ENCODE measurements at regions not wholly inside any gene's neighbourhood (a gene's known extent, or its start where the extent isn't known, plus 50 kb on each side); places are given as distances from the start of the nearest gene placed in this dataset.
"Not testable (repeated sequence)": the region's sequence is repeated elsewhere in the genome, so short reads cannot be mapped to it uniquely, and the experiment has no call there.

GRCh38 chr3:195669310-195669709 is 51.5 kb upstream of the MUC20 start:
- H3K4me3 ChIP-seq (replicated peaks in 1 of 2; ENCODE audit: low read depth in 2 of 2, low read length in 2 of 2); DNase-seq (ENCODE audit: low read depth in 2 of 2): not testable (repeated sequence)

DNA sequence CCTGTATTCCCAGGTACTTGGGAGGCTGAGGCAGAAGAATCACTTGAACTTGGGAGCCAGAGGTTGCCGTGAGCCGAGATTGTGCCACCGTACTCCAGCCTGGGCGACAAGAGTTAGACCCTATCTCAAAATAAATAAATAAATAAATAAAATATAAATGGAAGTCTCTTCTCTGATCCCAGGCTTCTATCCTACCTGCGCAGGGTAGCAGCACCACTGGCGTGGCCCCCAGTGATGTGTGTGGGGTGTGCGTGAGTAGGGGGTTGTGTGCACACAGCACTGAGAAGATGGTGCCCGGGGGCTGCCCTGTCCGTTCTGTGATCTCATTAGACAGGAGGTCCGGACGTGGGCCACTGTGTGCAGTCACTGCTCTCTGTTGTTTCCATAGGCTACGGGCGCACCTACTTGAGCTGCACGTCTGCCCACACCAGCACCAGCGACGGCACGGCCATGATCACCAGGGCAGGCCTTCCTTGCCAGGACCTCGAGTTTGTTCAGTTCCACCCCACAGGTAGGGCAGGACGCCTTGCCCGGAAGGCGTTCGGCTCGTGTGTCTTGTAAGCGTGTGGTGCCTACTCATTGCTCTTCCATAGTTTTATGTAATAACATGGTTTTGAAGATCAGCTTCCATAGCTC is 52.5 kb upstream of the MUC20 start:
- H3K4me3 ChIP-seq (replicated peaks in 1 of 2; ENCODE audit: low read depth in 2 of 2, low read length in 2 of 2); DNase-seq (ENCODE audit: low read depth in 2 of 2): not testable (repeated sequence)

DNA sequence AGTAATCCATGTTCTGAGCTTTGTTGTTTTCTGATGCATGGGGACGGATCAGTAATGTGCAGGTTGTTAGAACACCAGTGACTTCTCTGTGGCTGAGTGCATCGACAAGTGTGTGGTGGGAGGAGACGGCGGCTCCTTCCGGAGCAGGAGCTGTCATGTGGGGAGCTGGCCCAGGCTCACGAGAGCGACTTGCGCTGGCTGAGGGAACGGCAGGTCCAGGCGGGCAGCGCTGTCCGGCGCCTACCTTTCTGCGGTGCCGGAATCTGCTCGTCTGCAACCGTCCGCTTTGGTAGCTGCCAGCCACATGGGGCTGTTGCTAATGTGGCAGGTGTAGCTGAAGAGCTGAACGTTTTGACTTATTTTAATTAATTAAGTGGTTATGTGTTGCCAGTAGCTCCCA is 55.5 kb upstream of the MUC20 start:
- not testable (repeated sequence) for DNase-seq (ENCODE audit: low read depth in 2 of 2); H3K4me3 ChIP-seq (replicated peaks in 1 of 2; ENCODE audit: low read depth in 2 of 2, low read length in 2 of 2)

DNA sequence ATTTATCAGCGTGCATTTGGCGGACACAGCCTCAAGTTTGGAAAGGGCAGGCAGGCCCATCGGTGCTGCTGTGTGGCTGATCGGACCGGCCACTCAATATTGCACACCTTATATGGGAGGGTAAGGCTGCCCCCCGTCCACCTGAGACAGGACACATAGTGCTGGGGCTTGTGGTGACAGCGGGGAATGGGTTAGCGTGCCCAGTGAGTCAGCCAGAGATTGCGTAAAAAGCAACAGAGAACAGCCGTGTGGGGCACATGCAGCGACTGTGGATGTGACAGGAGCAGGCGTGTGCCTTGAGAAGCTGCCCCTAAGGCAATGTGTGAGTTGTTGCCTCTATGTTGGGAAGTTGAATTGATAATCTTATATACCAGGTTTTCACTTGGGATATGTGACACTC is 56.6 kb upstream of the MUC20 start:
- DNase-seq (ENCODE audit: low read depth in 2 of 2); H3K4me3 ChIP-seq (replicated peaks in 1 of 2; ENCODE audit: low read depth in 2 of 2, low read length in 2 of 2): not testable (repeated sequence)

DNA sequence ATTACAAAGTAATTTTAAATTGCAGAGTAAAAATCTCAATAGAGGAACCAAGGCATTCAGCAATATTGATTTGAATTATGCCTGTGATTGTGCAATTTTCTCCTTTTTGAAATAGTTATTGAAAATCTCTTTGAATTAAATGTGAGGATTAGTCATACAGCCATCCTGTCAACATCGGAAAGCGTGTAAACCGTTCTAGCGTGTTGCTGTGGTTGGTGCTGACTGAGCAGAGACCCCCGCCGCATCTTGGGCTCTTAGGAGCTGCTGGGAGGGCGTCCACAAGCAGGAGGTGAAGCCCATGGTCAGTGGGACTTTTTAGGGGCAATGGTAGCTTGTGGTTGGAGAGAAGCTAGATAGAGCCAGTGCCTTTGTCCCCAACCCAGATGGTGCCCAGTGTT is 61.6 kb upstream of the MUC20 start:
- H3K4me3 ChIP-seq (replicated peaks in 1 of 2; ENCODE audit: low read depth in 2 of 2, low read length in 2 of 2); DNase-seq (ENCODE audit: low read depth in 2 of 2): not testable (repeated sequence)

- not testable (repeated sequence) for DNase-seq (ENCODE audit: low read depth in 2 of 2)
- H3K4me3 ChIP-seq (replicated peaks in 1 of 2; ENCODE audit: low read depth in 2 of 2, low read length in 2 of 2) = peak overlapping the region in 1 of 2 donors; percentile 43
These were observed 62.2 kb upstream of the MUC20 start for GRCh38 chr3:195658381-195659135.

DNA sequence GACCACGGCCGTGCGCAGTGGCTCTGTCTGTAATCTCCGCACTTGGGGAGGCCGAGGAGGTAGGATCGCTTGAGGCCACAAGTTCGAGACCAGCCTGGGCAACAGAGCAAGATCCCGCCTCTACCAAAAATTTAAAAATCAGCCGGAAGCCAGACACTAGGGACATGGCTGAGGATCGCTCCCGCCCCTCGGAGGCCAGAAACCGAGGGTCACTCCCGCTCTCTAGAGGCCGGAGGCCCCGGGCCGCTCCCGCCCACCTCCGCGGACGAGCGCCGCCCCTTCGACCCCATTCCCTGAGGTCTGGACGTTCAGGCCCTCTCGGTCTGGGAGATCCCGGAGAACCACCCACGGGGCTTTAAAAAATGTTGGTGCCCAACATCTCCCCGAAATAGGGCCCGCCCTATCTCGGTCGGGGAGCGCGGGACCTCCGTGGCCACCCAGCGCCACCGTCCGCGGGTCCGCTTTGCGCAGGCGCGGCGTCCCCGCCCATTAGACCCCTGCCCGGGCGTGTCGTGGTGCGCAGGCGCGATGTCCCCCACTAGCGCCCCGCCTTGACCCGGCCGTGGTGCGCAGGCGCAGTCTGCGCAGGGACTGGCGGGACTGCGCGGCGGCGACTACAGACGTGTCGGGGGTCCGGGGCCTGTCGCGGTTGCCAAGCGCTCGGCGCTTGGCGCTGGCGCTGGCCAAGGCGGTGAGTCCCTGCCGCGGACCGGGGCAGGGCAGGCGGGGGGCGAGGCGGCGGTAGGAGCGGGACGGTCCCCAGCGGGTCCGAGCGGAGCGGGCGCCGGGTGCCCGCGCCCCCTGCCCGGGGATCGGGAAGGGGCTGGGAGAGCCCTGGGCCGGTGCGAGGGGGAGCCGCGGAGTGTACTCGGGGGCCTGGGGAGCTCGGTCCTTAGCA is 63.1 kb upstream of the MUC20 start:
- DNase-seq (ENCODE audit: low read depth in 2 of 2) = peak; percentile 46 to 78
- peak overlapping the region; percentile 56 to 58 for H3K4me3 ChIP-seq (replicated peaks in 1 of 2; ENCODE audit: low read depth in 2 of 2, low read length in 2 of 2)

GRCh38 chr3:195656091-195656490 is 64.7 kb upstream of the MUC20 start:
- not testable (repeated sequence) for DNase-seq (ENCODE audit: low read depth in 2 of 2); H3K4me3 ChIP-seq (replicated peaks in 1 of 2; ENCODE audit: low read depth in 2 of 2, low read length in 2 of 2)

DNA sequence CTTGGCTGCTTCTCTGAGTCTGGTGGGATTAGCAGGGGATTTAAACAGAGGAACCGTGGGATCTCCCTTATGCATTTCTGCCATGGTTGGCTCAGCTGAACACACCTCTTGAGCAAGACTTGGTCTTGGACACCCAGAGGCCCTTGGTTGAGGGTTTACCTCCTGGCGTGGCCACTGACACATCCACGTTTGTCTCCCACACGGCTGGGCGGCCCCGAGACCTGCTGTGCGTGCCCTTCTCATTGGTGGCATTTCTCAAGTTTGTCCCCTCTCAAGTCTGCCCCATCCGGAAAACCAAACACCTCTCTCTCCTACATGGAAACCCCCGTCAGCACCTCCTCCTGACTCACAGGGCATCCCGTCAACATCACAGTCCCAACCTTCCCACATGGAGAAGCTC is 66.0 kb upstream of the MUC20 start:
- not testable (repeated sequence) for DNase-seq (ENCODE audit: low read depth in 2 of 2); H3K4me3 ChIP-seq (replicated peaks in 1 of 2; ENCODE audit: low read depth in 2 of 2, low read length in 2 of 2)

- H3K4me3 ChIP-seq (replicated peaks in 1 of 2; ENCODE audit: low read depth in 2 of 2, low read length in 2 of 2); DNase-seq (ENCODE audit: low read depth in 2 of 2): not testable (repeated sequence)
These were observed 66.6 kb upstream of the MUC20 start for GRCh38 chr3:195654138-195654537.

DNA sequence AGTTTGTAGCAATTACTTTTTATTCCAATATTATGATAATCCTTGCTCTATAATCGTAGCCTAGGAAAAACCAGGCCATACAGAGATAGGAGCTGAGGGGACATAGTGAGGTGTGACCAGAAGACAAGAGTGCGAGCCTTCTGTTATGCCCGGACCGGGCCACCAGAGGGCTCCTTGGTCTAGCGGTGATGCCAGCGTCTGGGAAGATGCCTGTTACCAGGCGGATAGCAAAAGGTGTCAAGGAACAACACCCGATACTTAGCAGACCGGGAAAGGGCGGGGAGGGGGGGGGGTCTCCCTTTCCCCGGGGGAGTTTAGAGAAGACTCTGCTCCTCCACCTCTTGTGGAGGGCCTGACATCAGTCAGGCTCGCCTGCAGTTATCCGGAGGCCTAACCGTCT is 67.1 kb upstream of the MUC20 start:
- DNase-seq (ENCODE audit: low read depth in 2 of 2) = peak; percentile 38 to 42
- not testable (repeated sequence) for H3K4me3 ChIP-seq (replicated peaks in 1 of 2; ENCODE audit: low read depth in 2 of 2, low read length in 2 of 2)

DNA sequence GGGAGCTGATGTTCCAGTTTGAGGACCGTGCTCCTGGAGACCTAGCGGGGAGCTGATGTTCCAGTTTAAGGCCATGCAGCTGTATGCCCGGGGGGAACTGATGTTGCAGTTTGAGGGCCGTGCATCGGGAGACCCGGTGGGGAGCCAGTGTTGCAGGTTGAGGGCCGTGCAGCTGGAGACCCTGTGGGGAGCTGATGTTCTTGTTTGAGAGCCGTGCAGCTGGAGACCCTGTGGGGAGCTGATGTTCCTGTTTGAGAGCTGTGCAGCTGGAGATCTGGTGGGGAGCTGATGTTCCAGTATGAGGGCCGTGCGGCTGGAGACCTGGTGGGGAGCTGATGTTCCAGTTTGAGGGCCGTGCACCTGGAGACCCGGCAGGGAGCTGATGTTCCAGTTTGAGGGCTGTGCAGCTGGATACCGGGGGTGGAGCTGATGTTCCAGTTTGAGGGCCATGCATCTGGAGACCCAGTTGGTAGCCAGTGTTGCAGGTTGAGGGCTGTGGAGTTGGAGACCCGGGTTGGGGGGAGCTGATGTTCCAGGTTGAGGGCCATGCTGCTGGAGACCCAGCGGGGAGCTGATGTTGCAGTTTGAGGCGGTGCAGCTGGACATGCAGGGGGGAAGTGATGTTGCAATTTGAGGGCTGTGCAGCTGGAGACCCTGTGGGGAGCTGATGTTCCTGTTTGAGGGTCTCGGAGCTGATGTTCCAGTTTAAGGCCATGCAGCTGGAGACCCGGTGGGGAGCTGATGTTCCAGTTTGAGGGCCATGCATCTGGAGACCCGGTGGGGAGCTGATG is 64.4 kb upstream of the APOD start:
- DNase-seq (ENCODE audit: low read depth in 2 of 2); H3K4me3 ChIP-seq (replicated peaks in 1 of 2; ENCODE audit: low read depth in 2 of 2, low read length in 2 of 2): not testable (repeated sequence)

DNA sequence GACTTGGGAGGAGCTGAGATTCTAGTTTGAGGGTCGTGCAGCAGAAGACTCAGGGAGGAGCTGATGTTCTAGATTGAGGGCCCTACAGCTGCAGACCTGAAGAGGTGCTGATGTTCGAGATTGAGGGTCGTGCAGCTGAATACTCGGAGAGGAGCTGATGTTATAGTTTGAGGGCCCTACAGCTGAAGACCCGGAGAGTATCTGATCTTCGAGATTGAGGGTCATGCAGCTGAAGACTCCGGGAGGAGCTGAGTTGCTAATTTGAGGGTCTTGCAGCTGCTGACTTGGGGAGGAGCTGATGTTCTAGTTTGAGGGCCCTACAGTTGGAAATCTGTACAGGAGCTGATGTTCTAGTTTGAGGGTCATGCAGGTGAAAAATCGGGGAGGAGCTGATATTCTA is 62.1 kb upstream of the APOD start:
- H3K4me3 ChIP-seq (replicated peaks in 1 of 2; ENCODE audit: low read depth in 2 of 2, low read length in 2 of 2); DNase-seq (ENCODE audit: low read depth in 2 of 2): not testable (repeated sequence)

- not testable (repeated sequence) for H3K4me3 ChIP-seq (replicated peaks in 1 of 2; ENCODE audit: low read depth in 2 of 2, low read length in 2 of 2); DNase-seq (ENCODE audit: low read depth in 2 of 2)
These were observed 59.5 kb upstream of the APOD start for GRCh38 chr3:195643245-195643644.

- not testable (repeated sequence) for DNase-seq (ENCODE audit: low read depth in 2 of 2); H3K4me3 ChIP-seq (replicated peaks in 1 of 2; ENCODE audit: low read depth in 2 of 2, low read length in 2 of 2)
These were observed 58.6 kb upstream of the APOD start for GRCh38 chr3:195642311-195642710.

GRCh38 chr3:195638456-195638855 is 54.7 kb upstream of the APOD start:
- not testable (repeated sequence) for DNase-seq (ENCODE audit: low read depth in 2 of 2); H3K4me3 ChIP-seq (replicated peaks in 1 of 2; ENCODE audit: low read depth in 2 of 2, low read length in 2 of 2)

GRCh38 chr3:195637473-195638233 is 53.9 kb upstream of the APOD start:
- not testable (repeated sequence) for DNase-seq (ENCODE audit: low read depth in 2 of 2); H3K4me3 ChIP-seq (replicated peaks in 1 of 2; ENCODE audit: low read depth in 2 of 2, low read length in 2 of 2)
